IPS DF 6.9 (cell line): ENCODE measurements at regions not wholly inside any gene's neighbourhood (a gene's known extent, or its start where the extent isn't known, plus 50 kb on each side); places are given as distances from the start of the nearest gene placed in this dataset.

Experiments used
- DNase-seq: peaks from one replicate; pipeline ENCODE4 v3.0.0-alpha.2; 2013; ENCODE audit warnings: low read depth, low spot score
- H3K27ac ChIP-seq: one replicate; pipeline ENCODE4 v1.5.1; 2013; ENCODE audit warnings: low read length, control low read depth
- H3K27me3 ChIP-seq: 2 replicates; pipeline ENCODE4 v1.6.1; 2013; ENCODE audit warnings: mild to moderate bottlenecking, low read length; ENCODE audit not compliant: control insufficient read depth, insufficient read depth
- H3K36me3 ChIP-seq: 2 replicates; pipeline ENCODE4 v1.6.1; 2013; ENCODE audit warnings: low read length; ENCODE audit not compliant: control insufficient read depth, insufficient read depth
- H3K4me1 ChIP-seq: 2 replicates; pipeline ENCODE4 v1.6.1; 2013; ENCODE audit warnings: low read length; ENCODE audit not compliant: control insufficient read depth, insufficient read depth
- H3K4me3 ChIP-seq: 2 replicates; pipeline ENCODE4 v1.5.1; 2013; ENCODE audit warnings: mild to moderate bottlenecking, low read length
- H3K9me3 ChIP-seq: 2 replicates; pipeline ENCODE4 v1.6.1; 2013; ENCODE audit warnings: low read length, inconsistent platforms; ENCODE audit not compliant: control insufficient read depth, insufficient read depth
- WGBS: extraction: QIAGEN DNeasy Blood & Tissue Kit; methylation state at CpG from one replicate; pipeline ENCODE4 v1.1.7; 2013; ENCODE audit warnings: mixed read lengths, missing lambda C conversion rate; ENCODE audit not compliant: insufficient read length, insufficient coverage; 5-methylcytosine and 5-hydroxymethylcytosine counted together

GRCh38 chr3:43218921-43219320, 67.4 kb upstream of the SNRK start:
- Histone ChIP-seq H3K4me1 (no peaks in the 10 kb centered on the region), H3K4me3 (no peak overlapping the region), H3K27me3 (0 out of 2 replicates have a peak, but pooled peaks cover 2% of the 10 kb centered on the region), H3K36me3 (no peaks in the 10 kb centered on the region), H3K9me3 (no peaks in the 10 kb centered on the region), H3K27ac (no peak overlapping the region)
- no peak for DNase-seq
- no CpG with 5 or more reads among the region's 2 CpGs for WGBS

GRCh38 chr3:43218156-43218555, 68.2 kb upstream of the SNRK start:
- Histone ChIP-seq H3K27ac (no peak overlapping the region), H3K9me3 (no peaks in the 10 kb centered on the region), H3K4me1 (no peaks in the 10 kb centered on the region), H3K27me3 (0 out of 2 replicates have a peak, but pooled peaks cover 2% of the 10 kb centered on the region), H3K4me3 (no peak overlapping the region), H3K36me3 (no peaks in the 10 kb centered on the region)
- DNase-seq = no peak

- no CpG with 5 or more reads among the region's 4 CpGs for whole genome bisulfite sequencing
- no peaks in the 10 kb centered on the region for H3K9me3 ChIP-seq
- no peak overlapping the region for H3K27ac ChIP-seq
- 0 out of 2 replicates have a peak, but pooled peaks cover 2% of the 10 kb centered on the region for H3K27me3 ChIP-seq
- no peak for DNase-seq
- H3K4me1 ChIP-seq = no peaks in the 10 kb centered on the region
- H3K4me3 ChIP-seq = no peak overlapping the region
- H3K36me3 ChIP-seq = no peaks in the 10 kb centered on the region
Observed at GRCh38 chr3:43217633-43218032, 68.7 kb upstream of the SNRK start.

GRCh38 chr3:43217206-43217605, 69.1 kb upstream of the SNRK start:
- H3K9me3 ChIP-seq = no peaks in the 10 kb centered on the region
- H3K4me1 ChIP-seq = no peaks in the 10 kb centered on the region
- 0 out of 2 replicates have a peak, but pooled peaks cover 2% of the 10 kb centered on the region for H3K27me3 ChIP-seq
- H3K27ac ChIP-seq = no peak overlapping the region
- H3K4me3 ChIP-seq = no peak overlapping the region
- no peaks in the 10 kb centered on the region for H3K36me3 ChIP-seq
- WGBS = no CpG with 5 or more reads among the region's 3 CpGs
- DNase-seq = no peak

- Histone ChIP-seq H3K27me3 (peaks cover 2% of the 10 kb centered on the region; the same call in 1 of the 2 replicates), H3K36me3 (no peaks in the 10 kb centered on the region), H3K9me3 (no peaks in the 10 kb centered on the region), H3K4me1 (no peaks in the 10 kb centered on the region), H3K27ac (no peak overlapping the region), H3K4me3 (no peak overlapping the region)
- no CpG with 5 or more reads among the region's 3 CpGs for WGBS
- DNase-seq = no peak
Observed at GRCh38 chr3:43215663-43216275, 70.6 kb upstream of the SNRK start.

- no peak for DNase-seq
- H3K4me3 ChIP-seq = no peak overlapping the region
- H3K27ac ChIP-seq = no peak overlapping the region
- no CpG with 5 or more reads among the region's 3 CpGs for WGBS
- H3K36me3 ChIP-seq = no peaks in the 10 kb centered on the region
- H3K4me1 ChIP-seq = no peaks in the 10 kb centered on the region
- H3K9me3 ChIP-seq = no peaks in the 10 kb centered on the region
- peaks cover 2% of the 10 kb centered on the region; the same call in 1 of the 2 replicates for H3K27me3 ChIP-seq
Observed at GRCh38 chr3:43215138-43215537, 71.2 kb upstream of the SNRK start.

- Histone ChIP-seq H3K27me3 (peaks cover 2% of the 10 kb centered on the region; the same call in 1 of the 2 replicates), H3K4me3 (no peak overlapping the region), H3K36me3 (no peaks in the 10 kb centered on the region), H3K4me1 (no peaks in the 10 kb centered on the region), H3K27ac (no peak overlapping the region), H3K9me3 (no peaks in the 10 kb centered on the region)
- no CpG with 5 or more reads among the region's 4 CpGs for WGBS
- no peak for DNase-seq
Observed at GRCh38 chr3:43214616-43215015, 71.7 kb upstream of the SNRK start.

- no CpG with 5 or more reads among the region's 1 CpG for WGBS
- H3K4me3 ChIP-seq = no peak overlapping the region
- no peak for DNase-seq
- no peak overlapping the region for H3K27ac ChIP-seq
- H3K9me3 ChIP-seq = no peaks in the 10 kb centered on the region
- H3K27me3 ChIP-seq = peaks cover 2% of the 10 kb centered on the region; the same call in 1 of the 2 replicates
- H3K36me3 ChIP-seq = no peaks in the 10 kb centered on the region
- no peaks in the 10 kb centered on the region for H3K4me1 ChIP-seq
Observed at GRCh38 chr3:43213631-43214030, 72.7 kb upstream of the SNRK start.

- Histone ChIP-seq H3K27me3 (peaks cover 2% of the 10 kb centered on the region; the same call in 1 of the 2 replicates), H3K4me1 (no peaks in the 10 kb centered on the region), H3K9me3 (no peaks in the 10 kb centered on the region), H3K27ac (no peak overlapping the region), H3K4me3 (no peak overlapping the region), H3K36me3 (no peaks in the 10 kb centered on the region)
- DNase-seq = no peak
- no CpG with 5 or more reads among the region's 8 CpGs for WGBS
Observed at GRCh38 chr3:43212914-43213611, 73.3 kb upstream of the SNRK start.

GRCh38 chr3:43211681-43212080, 74.7 kb upstream of the SNRK start:
- H3K4me1 ChIP-seq = no peaks in the 10 kb centered on the region
- no peak overlapping the region for H3K4me3 ChIP-seq
- H3K27me3 ChIP-seq = peaks cover 2% of the 10 kb centered on the region; the same call in 1 of the 2 replicates
- no peak overlapping the region for H3K27ac ChIP-seq
- no peaks in the 10 kb centered on the region for H3K9me3 ChIP-seq
- no peak for DNase-seq
- no CpG with 5 or more reads among the region's 5 CpGs for WGBS
- no peaks in the 10 kb centered on the region for H3K36me3 ChIP-seq
